A549 (cell line): ENCODE measurements at regions not wholly inside any gene's neighbourhood (a gene's known extent, or its start where the extent isn't known, plus 50 kb on each side); places are given as distances from the start of the nearest gene placed in this dataset.

Experiments used
- ATAC-seq, 2 experiments: fragments of 200-7000 bp in 1 of 2; fragments of >200 bp in 1 of 2; cut with Nextera tagmentation in 1 of 2; cut with Tn5 transposase in 1 of 2; 3 replicates each; pipeline versions ENCODE4 v1.8.0 to v1.9.1; 2018 to 2020; ENCODE audit warnings: mild to moderate bottlenecking in 1 of 2, moderate library complexity in 1 of 2
- CTCF ChIA-PET: fragments of 300-600 bp; sonication (Branson Sonifier 250); formaldehyde crosslinking; extraction: SDS; loops from one replicate; lab custom pipeline; 2021; ENCODE audit warnings: antibody characterized with exemption, inconsistent platforms; lab: Yijun Ruan, JAX
- POLR2A ChIA-PET: fragments of 350-600 bp; formaldehyde crosslinking; extraction: SDS; loops from one replicate; lab custom pipeline; 2021; ENCODE audit warnings: antibody characterized with exemption, inconsistent platforms; lab: Yijun Ruan, JAX
- DNase-seq, 2 experiments: peaks; one replicate each; pipeline versions ENCODE4 v3.0.0 to v3.0.0-alpha.2; 2011 to 2016; ENCODE audit warnings: low read depth in 1 of 2, low spot score in 1 of 2
- FAIRE-seq: peaks from 2 replicates; lab custom pipeline; 2011; peaks lifted over from hg19 to GRCh38; lab: Jason Lieb, UNC
- H3K27ac ChIP-seq, 2 experiments: fragments of >200 bp; sonication (Bioruptor Twin); formaldehyde crosslinking; 3 replicates each; pipeline ENCODE4 v1.5.1; 2016 to 2017
- H3K4me1 ChIP-seq: fragments of >200 bp; sonication (Bioruptor Twin); formaldehyde crosslinking; 3 replicates; pipeline ENCODE4 v1.6.1; 2016
- H3K4me2 ChIP-seq: fragments of >200 bp; sonication (Bioruptor Twin); formaldehyde crosslinking; 3 replicates; pipeline ENCODE4 v1.6.1; 2016
- H3K4me3 ChIP-seq: fragments of >200 bp; sonication (Bioruptor Twin); formaldehyde crosslinking; 3 replicates; pipeline ENCODE4 v1.5.1; 2016
- H3K9me3 ChIP-seq: fragments of >200 bp; sonication (Bioruptor Twin); formaldehyde crosslinking; 3 replicates; pipeline ENCODE4 v1.6.1; 2016
- CBX2 ChIP-seq: fragments of 200-600 bp; sonication (generic); IDR thresholded peaks from 2 replicates; pipeline ENCODE4 v1.6.1; 2016; ENCODE audit warnings: low read depth, mild to moderate bottlenecking, borderline replicate concordance
- CHD4 ChIP-seq: fragments of 200-600 bp; sonication (generic); IDR thresholded peaks from 2 replicates; pipeline ENCODE4 v1.6.1; 2016; ENCODE audit warnings: antibody characterized with exemption, mild to moderate bottlenecking, borderline replicate concordance
- CTCF ChIP-seq: fragments of >200 bp; sonication (Bioruptor Twin); formaldehyde crosslinking; IDR thresholded peaks from 3 replicates; pipeline ENCODE4 v1.5.1; 2016
- EP300 ChIP-seq, 2 experiments: fragments of >200 bp; sonication (Bioruptor Twin); formaldehyde crosslinking; IDR thresholded peaks; 2 replicates in 1 of 2; 3 replicates in 1 of 2; pipeline ENCODE4 v1.6.1; 2016 to 2017
- FOSL2 ChIP-seq, 2 experiments: fragments of 450-650 bp in 1 of 2; fragments of >200 bp in 1 of 2; sonication (Bioruptor Twin) in 1 of 2; formaldehyde crosslinking; IDR thresholded peaks; 2 replicates each; pipeline versions ENCODE4 v1.5.0 to v1.6.1; 2016 to 2020; ENCODE audit warnings: mild to moderate bottlenecking in 1 of 2, moderate library complexity in 1 of 2
- HEYL ChIP-seq: fragments of 250-450 bp; sonication (Bioruptor Pico); IDR thresholded peaks from 2 replicates; pipeline ENCODE4 v1.8.0; 2021; ENCODE audit warnings: mild to moderate bottlenecking, moderate library complexity
- HOXB13 ChIP-seq: fragments of 250-450 bp; sonication (Bioruptor Pico); IDR thresholded peaks from 2 replicates; pipeline ENCODE4 v1.5.0; 2020; ENCODE audit warnings: low read depth, mild to moderate bottlenecking, moderate library complexity
- JUN ChIP-seq, 2 experiments: fragments of >200 bp; sonication (Bioruptor Twin); formaldehyde crosslinking; IDR thresholded peaks; 2 replicates in 1 of 2; 3 replicates in 1 of 2; pipeline ENCODE4 v1.6.1; 2016 to 2017
- JUNB ChIP-seq: fragments of >200 bp; sonication (Bioruptor Twin); formaldehyde crosslinking; IDR thresholded peaks from 2 replicates; pipeline ENCODE4 v1.6.1; 2016
- KDM1A ChIP-seq: fragments of 200-600 bp; sonication (generic); IDR thresholded peaks from 2 replicates; pipeline ENCODE4 v1.6.1; 2016; ENCODE audit warnings: low read depth, mild to moderate bottlenecking
- MAFK ChIP-seq: fragments of 450-650 bp; IDR thresholded peaks from 2 replicates; pipeline ENCODE4 v1.6.1; 2014; ENCODE audit not compliant: partially characterized antibody
- PHF8 ChIP-seq: fragments of 200-600 bp; sonication (generic); IDR thresholded peaks from 2 replicates; pipeline ENCODE4 v1.6.1; 2016; ENCODE audit warnings: low read depth, mild to moderate bottlenecking, antibody characterized with exemption, moderate library complexity, borderline replicate concordance
- POLR2A ChIP-seq: IDR thresholded peaks from 2 replicates; pipeline ENCODE4 v1.6.1; 2012; ENCODE audit warnings: mild to moderate bottlenecking, low read length
- REST ChIP-seq: fragments of 200-600 bp; sonication (generic); IDR thresholded peaks from 2 replicates; pipeline ENCODE4 v1.6.1; 2016; ENCODE audit warnings: antibody characterized with exemption, mild to moderate bottlenecking, moderate library complexity
- RNF2 ChIP-seq: fragments of 200-600 bp; sonication (generic); IDR thresholded peaks from 2 replicates; pipeline ENCODE4 v1.6.1; 2016; ENCODE audit warnings: low read depth, mild to moderate bottlenecking, antibody characterized with exemption, moderate library complexity, borderline replicate concordance
- TP53 ChIP-seq: fragments of 250-450 bp; sonication (Bioruptor Pico); IDR thresholded peaks from 2 replicates; pipeline ENCODE4 v1.5.0; 2021; ENCODE audit warnings: mild to moderate bottlenecking, moderate library complexity
- ZSCAN20 ChIP-seq: fragments of 250-450 bp; sonication (Bioruptor Pico); IDR thresholded peaks from 2 replicates; pipeline ENCODE4 v1.8.0; 2022; ENCODE audit warnings: mild to moderate bottlenecking, moderate library complexity
- WGBS: methylation state at CpG from one replicate; pipeline ENCODE4 v1.1.6; 2017; ENCODE audit errors: missing lambda C conversion rate; 5-methylcytosine and 5-hydroxymethylcytosine counted together
- TF ChIP-seq, protein P1 (sequence below): IDR thresholded peaks from 2 replicates; pipeline ENCODE4 v1.6.1; 2012
- TF ChIP-seq, protein P2 (sequence below): fragments of >200 bp; sonication (Bioruptor Twin); formaldehyde crosslinking; IDR thresholded peaks from 2 replicates; pipeline ENCODE4 v1.6.1; 2016
- TF ChIP-seq, protein P3 (sequence below): IDR thresholded peaks from 2 replicates; pipeline ENCODE4 v1.6.1; 2012
- TF ChIP-seq, protein P4 (sequence below): fragments of 250-450 bp; sonication (Bioruptor Pico); IDR thresholded peaks from 2 replicates; pipeline ENCODE4 v1.5.0; 2020; ENCODE audit warnings: low read depth, mild to moderate bottlenecking, moderate library complexity

DNA sequence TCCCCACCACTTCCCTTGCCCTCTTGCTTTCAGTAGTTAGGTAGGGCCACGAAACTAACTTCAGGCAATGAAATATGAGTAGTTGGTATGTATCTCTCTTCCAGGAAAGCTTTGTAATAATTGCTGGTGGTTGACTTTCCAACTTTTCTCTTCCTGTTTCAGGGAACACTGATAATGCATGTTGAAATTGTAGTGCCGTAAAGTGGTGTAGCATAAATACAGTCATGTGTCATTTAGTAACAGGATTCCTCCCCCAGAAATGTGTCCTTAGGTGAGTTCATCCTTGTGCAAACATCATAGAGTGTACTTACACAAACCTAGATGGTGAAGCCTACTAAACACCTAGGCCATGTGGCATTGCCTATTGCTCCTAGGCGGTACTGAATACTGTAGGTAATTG is 429.2 kb downstream of the PID1 start:
- no peak overlapping the region for H3K27ac ChIP-seq
- DNase-seq: no peak
- 18% methylated on average over 3 of the region's 3 CpGs for WGBS
- ChIA-PET POLR2A (no interaction called here), CTCF (no interaction called here)
- H3K4me3 ChIP-seq: no peak overlapping the region
- no peak for ATAC-seq
- H3K4me2 ChIP-seq: no peak overlapping the region
- FAIRE-seq: no peak
- TF ChIP-seq JUNB (no peak), REST (no peak), KDM1A (no peak), TP53 (CRISPR knock-in tag) (no peak), POLR2A (no peak), ZSCAN20 (no peak), MAFK (no peak), RNF2 (no peak), HOXB13 (CRISPR knock-in tag) (no peak)
- TF ChIP-seq, protein P1, sequence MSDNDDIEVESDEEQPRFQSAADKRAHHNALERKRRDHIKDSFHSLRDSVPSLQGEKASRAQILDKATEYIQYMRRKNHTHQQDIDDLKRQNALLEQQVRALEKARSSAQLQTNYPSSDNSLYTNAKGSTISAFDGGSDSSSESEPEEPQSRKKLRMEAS: no peak
- TF ChIP-seq, protein P2, sequence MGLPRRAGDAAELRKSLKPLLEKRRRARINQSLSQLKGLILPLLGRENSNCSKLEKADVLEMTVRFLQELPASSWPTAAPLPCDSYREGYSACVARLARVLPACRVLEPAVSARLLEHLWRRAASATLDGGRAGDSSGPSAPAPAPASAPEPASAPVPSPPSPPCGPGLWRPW: no peak
- TF ChIP-seq, protein P3, sequence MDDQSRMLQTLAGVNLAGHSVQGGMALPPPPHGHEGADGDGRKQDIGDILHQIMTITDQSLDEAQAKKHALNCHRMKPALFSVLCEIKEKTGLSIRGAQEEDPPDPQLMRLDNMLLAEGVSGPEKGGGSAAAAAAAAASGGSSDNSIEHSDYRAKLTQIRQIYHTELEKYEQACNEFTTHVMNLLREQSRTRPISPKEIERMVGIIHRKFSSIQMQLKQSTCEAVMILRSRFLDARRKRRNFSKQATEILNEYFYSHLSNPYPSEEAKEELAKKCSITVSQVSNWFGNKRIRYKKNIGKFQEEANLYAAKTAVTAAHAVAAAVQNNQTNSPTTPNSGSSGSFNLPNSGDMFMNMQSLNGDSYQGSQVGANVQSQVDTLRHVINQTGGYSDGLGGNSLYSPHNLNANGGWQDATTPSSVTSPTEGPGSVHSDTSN: no peak
- TF ChIP-seq, all 56 proteins: peak for 0
- H3K9me3 ChIP-seq: no peaks in the 10 kb centered on the region
- no peaks in the 10 kb centered on the region for H3K4me1 ChIP-seq

DNA sequence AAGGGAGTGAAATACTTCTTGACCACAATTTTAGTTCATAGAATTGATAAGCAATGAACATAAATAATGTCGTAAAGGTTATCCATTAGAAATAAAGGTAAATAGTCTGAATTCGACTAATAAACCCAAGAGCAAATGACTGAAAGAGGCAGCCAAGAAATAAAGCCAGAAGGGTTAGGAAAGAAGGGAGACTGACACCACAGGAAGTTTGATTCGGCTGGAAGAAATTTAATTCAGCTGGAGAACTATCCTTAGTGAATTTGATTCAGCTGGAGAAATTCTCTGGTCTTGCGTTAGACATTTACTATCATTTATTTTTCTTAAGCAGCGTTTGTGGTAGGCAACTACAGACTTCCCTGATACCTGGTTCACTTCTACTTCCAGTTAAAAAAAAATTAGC is 429.6 kb downstream of the PID1 start:
- H3K4me2 ChIP-seq: no peak overlapping the region
- CTCF ChIA-PET: no interaction called here
- WGBS: 25% methylated on average over 5 of the region's 5 CpGs
- no peak for DNase-seq
- no peak overlapping the region for H3K27ac ChIP-seq
- no peak for FAIRE-seq
- ATAC-seq: no peak
- no peaks in the 10 kb centered on the region for H3K9me3 ChIP-seq
- no peak overlapping the region for H3K4me3 ChIP-seq
- TF ChIP-seq JUN (IDR thresholded peaks at IDR 0.05) (no peak), CBX2 (no peak), EP300 (IDR thresholded peaks at IDR 0.05) (no peak), PHF8 (no peak), FOSL2 (IDR thresholded peaks at IDR 0.05) (no peak), FOSL2 (CRISPR knock-in tag; IDR thresholded peaks at IDR 0.05) (no peak), CHD4 (no peak), HEYL (CRISPR knock-in tag) (no peak), CTCF (no peak)
- TF ChIP-seq, protein P4, sequence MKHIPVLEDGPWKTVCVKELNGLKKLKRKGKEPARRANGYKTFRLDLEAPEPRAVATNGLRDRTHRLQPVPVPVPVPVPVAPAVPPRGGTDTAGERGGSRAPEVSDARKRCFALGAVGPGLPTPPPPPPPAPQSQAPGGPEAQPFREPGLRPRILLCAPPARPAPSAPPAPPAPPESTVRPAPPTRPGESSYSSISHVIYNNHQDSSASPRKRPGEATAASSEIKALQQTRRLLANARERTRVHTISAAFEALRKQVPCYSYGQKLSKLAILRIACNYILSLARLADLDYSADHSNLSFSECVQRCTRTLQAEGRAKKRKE (CRISPR knock-in tag): no peak
- TF ChIP-seq, protein P1: no peak
- H3K4me1 ChIP-seq: no peaks in the 10 kb centered on the region
- POLR2A ChIA-PET: no interaction called here
